ENCODE measurements at regions not wholly inside any gene's neighbourhood (a gene's known extent, or its start where the extent isn't known, plus 50 kb on each side); places are given as distances from the start of the nearest gene placed in this dataset.
"Not testable (repeated sequence)": the region's sequence is repeated elsewhere in the genome, so short reads cannot be mapped to it uniquely, and the experiment has no call there.

DNA sequence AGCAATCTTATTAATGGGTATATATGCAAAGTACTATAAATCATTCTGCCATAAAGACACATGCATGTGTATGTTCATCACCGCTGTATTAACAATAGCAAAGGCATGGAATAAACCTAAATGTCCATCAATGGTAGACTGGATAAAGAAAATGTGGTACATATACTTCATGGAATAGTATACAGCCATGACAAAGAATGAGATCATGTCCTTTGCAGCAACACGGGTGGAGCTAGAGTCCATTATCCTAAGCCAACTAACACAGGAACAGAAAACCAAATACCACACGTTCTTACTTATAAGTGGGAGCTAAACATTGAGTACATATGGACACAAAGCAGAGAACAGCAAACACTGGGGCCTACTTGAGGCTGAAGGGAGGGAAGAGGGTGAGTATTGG is 720.8 kb downstream of the GLUD2 start:
- TF ChIP-seq, protein P1, sequence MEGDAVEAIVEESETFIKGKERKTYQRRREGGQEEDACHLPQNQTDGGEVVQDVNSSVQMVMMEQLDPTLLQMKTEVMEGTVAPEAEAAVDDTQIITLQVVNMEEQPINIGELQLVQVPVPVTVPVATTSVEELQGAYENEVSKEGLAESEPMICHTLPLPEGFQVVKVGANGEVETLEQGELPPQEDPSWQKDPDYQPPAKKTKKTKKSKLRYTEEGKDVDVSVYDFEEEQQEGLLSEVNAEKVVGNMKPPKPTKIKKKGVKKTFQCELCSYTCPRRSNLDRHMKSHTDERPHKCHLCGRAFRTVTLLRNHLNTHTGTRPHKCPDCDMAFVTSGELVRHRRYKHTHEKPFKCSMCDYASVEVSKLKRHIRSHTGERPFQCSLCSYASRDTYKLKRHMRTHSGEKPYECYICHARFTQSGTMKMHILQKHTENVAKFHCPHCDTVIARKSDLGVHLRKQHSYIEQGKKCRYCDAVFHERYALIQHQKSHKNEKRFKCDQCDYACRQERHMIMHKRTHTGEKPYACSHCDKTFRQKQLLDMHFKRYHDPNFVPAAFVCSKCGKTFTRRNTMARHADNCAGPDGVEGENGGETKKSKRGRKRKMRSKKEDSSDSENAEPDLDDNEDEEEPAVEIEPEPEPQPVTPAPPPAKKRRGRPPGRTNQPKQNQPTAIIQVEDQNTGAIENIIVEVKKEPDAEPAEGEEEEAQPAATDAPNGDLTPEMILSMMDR (IDR thresholded peaks at IDR 0.05) = not testable (repeated sequence)
- TF ChIP-seq POLR2A (IDR thresholded peaks at IDR 0.05) = not testable (repeated sequence)
